DOHH2 (cell line): ENCODE measurements at regions not wholly inside any gene's neighbourhood (a gene's known extent, or its start where the extent isn't known, plus 50 kb on each side); places are given as distances from the start of the nearest gene placed in this dataset.

Source experiments
- CTCF ChIP-seq: fragments of 200-600 bp; sonication (generic); IDR thresholded peaks from one replicate; pipeline ENCODE4 v1.5.1; 2014; ENCODE audit warnings: antibody characterized with exemption, mild to moderate bottlenecking, low read depth, low read length; ENCODE audit not compliant: poor library complexity, severe bottlenecking
- EZH2phosphoT487 ChIP-seq: fragments of 200-600 bp; sonication (generic); IDR thresholded peaks from 2 replicates; pipeline ENCODE4 v1.6.1; 2017; ENCODE audit warnings: borderline replicate concordance, mild to moderate bottlenecking, antibody characterized with exemption, low read length, moderate library complexity, mixed read lengths

- TF ChIP-seq CTCF: no peak
- TF ChIP-seq EZH2phosphoT487: no peak
Observed at GRCh38 chr2:16121231-16121985, 181.1 kb downstream of the MYCN start.
